ENCODE measurements at regions not wholly inside any gene's neighbourhood (a gene's known extent, or its start where the extent isn't known, plus 50 kb on each side); places are given as distances from the start of the nearest gene placed in this dataset.

GRCh38 chr18:27579364-27579763, 394.3 kb upstream of the CHST9 start:
- H3K27ac ChIP-seq = no peak overlapping the region
- H3K27me3 ChIP-seq (replicated peaks; ENCODE audit: insufficient read depth) = no peaks in the 10 kb centered on the region
- no peak for DNase-seq (ENCODE audit: low spot score)
- H3K9me3 ChIP-seq = peaks cover 6% of the 10 kb centered on the region
- no peak for ATAC-seq (ENCODE audit: insufficient number of reproducible peaks, low FRiP score, low read depth)
- no peaks in the 10 kb centered on the region for H3K36me3 ChIP-seq
- H3K4me3 ChIP-seq = no peak overlapping the region
- TF ChIP-seq, protein P1, sequence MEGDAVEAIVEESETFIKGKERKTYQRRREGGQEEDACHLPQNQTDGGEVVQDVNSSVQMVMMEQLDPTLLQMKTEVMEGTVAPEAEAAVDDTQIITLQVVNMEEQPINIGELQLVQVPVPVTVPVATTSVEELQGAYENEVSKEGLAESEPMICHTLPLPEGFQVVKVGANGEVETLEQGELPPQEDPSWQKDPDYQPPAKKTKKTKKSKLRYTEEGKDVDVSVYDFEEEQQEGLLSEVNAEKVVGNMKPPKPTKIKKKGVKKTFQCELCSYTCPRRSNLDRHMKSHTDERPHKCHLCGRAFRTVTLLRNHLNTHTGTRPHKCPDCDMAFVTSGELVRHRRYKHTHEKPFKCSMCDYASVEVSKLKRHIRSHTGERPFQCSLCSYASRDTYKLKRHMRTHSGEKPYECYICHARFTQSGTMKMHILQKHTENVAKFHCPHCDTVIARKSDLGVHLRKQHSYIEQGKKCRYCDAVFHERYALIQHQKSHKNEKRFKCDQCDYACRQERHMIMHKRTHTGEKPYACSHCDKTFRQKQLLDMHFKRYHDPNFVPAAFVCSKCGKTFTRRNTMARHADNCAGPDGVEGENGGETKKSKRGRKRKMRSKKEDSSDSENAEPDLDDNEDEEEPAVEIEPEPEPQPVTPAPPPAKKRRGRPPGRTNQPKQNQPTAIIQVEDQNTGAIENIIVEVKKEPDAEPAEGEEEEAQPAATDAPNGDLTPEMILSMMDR (IDR thresholded peaks at IDR 0.05) = no peak
- H3K4me1 ChIP-seq (ENCODE audit: control insufficient read depth in 1 of 2, low read depth in 2 of 2) = no peaks in the 10 kb centered on the region

GRCh38 chr18:27577752-27578151, 392.6 kb upstream of the CHST9 start:
- H3K27me3 ChIP-seq (replicated peaks; ENCODE audit: insufficient read depth) = no peaks in the 10 kb centered on the region
- no peak overlapping the region for H3K27ac ChIP-seq
- H3K36me3 ChIP-seq = no peaks in the 10 kb centered on the region
- H3K9me3 ChIP-seq = peaks cover 6% of the 10 kb centered on the region
- no peak overlapping the region for H3K4me3 ChIP-seq
- ATAC-seq (ENCODE audit: insufficient number of reproducible peaks, low FRiP score, low read depth) = no peak
- DNase-seq (ENCODE audit: low spot score) = no peak
- H3K4me1 ChIP-seq (ENCODE audit: control insufficient read depth in 1 of 2, low read depth in 2 of 2) = no peaks in the 10 kb centered on the region
- TF ChIP-seq, protein P1 (IDR thresholded peaks at IDR 0.05) = no peak

GRCh38 chr18:27577265-27577664, 392.2 kb upstream of the CHST9 start:
- Histone ChIP-seq H3K4me3 (no peak overlapping the region), H3K36me3 (no peaks in the 10 kb centered on the region), H3K27me3 (replicated peaks; ENCODE audit: insufficient read depth) (no peaks in the 10 kb centered on the region), H3K27ac (no peak overlapping the region), H3K9me3 (peaks cover 6% of the 10 kb centered on the region), H3K4me1 (ENCODE audit: control insufficient read depth in 1 of 2, low read depth in 2 of 2) (no peaks in the 10 kb centered on the region)
- ATAC-seq (ENCODE audit: insufficient number of reproducible peaks, low FRiP score, low read depth) (no peak), DNase-seq (ENCODE audit: low spot score) (no peak)
- TF ChIP-seq, protein P1 (IDR thresholded peaks at IDR 0.05) = no peak

- Histone ChIP-seq H3K36me3 (no peaks in the 10 kb centered on the region), H3K9me3 (no peaks in the 10 kb centered on the region), H3K27me3 (replicated peaks; ENCODE audit: insufficient read depth) (no peaks in the 10 kb centered on the region), H3K4me1 (ENCODE audit: control insufficient read depth in 1 of 2, low read depth in 2 of 2) (no peaks in the 10 kb centered on the region), H3K4me3 (no peak overlapping the region), H3K27ac (no peak overlapping the region)
- ATAC-seq (ENCODE audit: insufficient number of reproducible peaks, low FRiP score, low read depth) = no peak
- DNase-seq (ENCODE audit: low spot score) = no peak
- TF ChIP-seq, protein P1 (IDR thresholded peaks at IDR 0.05) = no peak
Observed at GRCh38 chr18:27567434-27567833, 382.3 kb upstream of the CHST9 start.

- H3K4me3 ChIP-seq = no peak overlapping the region
- TF ChIP-seq, protein P1 (IDR thresholded peaks at IDR 0.05) = no peak
- no peaks in the 10 kb centered on the region for H3K4me1 ChIP-seq (ENCODE audit: control insufficient read depth in 1 of 2, low read depth in 2 of 2)
- H3K9me3 ChIP-seq = no peaks in the 10 kb centered on the region
- ATAC-seq (ENCODE audit: insufficient number of reproducible peaks, low FRiP score, low read depth) (no peak), DNase-seq (ENCODE audit: low spot score) (no peak)
- no peaks in the 10 kb centered on the region for H3K27me3 ChIP-seq (replicated peaks; ENCODE audit: insufficient read depth)
- H3K36me3 ChIP-seq = no peaks in the 10 kb centered on the region
- H3K27ac ChIP-seq = no peak overlapping the region
Observed at GRCh38 chr18:27564066-27564465, 379.0 kb upstream of the CHST9 start.
